GM12878 (cell line): ENCODE measurements at regions not wholly inside any gene's neighbourhood (a gene's known extent, or its start where the extent isn't known, plus 50 kb on each side); places are given as distances from the start of the nearest gene placed in this dataset.
"Not testable (repeated sequence)": the region's sequence is repeated elsewhere in the genome, so short reads cannot be mapped to it uniquely, and the experiment has no call there.

Experiments used
- ATAC-seq: fragments of 200-7000 bp; cut with Tn5 transposase; 3 replicates; pipeline ENCODE4 v1.9.1; 2020; ENCODE audit warnings: mild to moderate bottlenecking, moderate library complexity
- BruUV-seq: library from RNA; stranded (reverse); fragments of 400-500 nt; replicated peaks from 2 replicates; lab custom pipeline; 2021; lab: Mats Ljungman, UMichigan
- CTCF ChIA-PET: fragments of 300-600 bp; sonication (Branson Sonifier 250); formaldehyde crosslinking; extraction: SDS; loops from one replicate; lab custom pipeline; 2021; ENCODE audit warnings: inconsistent platforms; lab: Yijun Ruan, JAX
- POLR2A ChIA-PET: fragments of 350-600 bp; formaldehyde crosslinking; extraction: SDS; loops from one replicate; lab custom pipeline; 2021; ENCODE audit warnings: inconsistent platforms; lab: Charles Lee
- RAD21 ChIA-PET: fragments of 300-600 bp; sonication (Branson Sonifier 250); formaldehyde crosslinking; loops from one replicate; lab custom pipeline; 2023; ENCODE audit warnings: antibody characterized with exemption; ENCODE audit not compliant: unreplicated experiment; lab: Charles Lee
- SMC1A ChIA-PET: fragments of 300-600 bp; sonication (Branson Sonifier 250); formaldehyde crosslinking; loops from one replicate; lab custom pipeline; 2023; ENCODE audit not compliant: unreplicated experiment, uncharacterized antibody; lab: Charles Lee
- DNase-seq: peaks from one replicate; pipeline ENCODE4 v3.0.0-alpha.2; 2011; ENCODE audit warnings: low read depth, low spot score
- FAIRE-seq: peaks from 3 replicates; lab custom pipeline; 2011; peaks lifted over from hg19 to GRCh38; lab: Jason Lieb, UNC
- H2AFZ ChIP-seq: 2 replicates; pipeline ENCODE4 v1.6.0; 2011; ENCODE audit warnings: low read depth, low read length, control low read depth; ENCODE audit not compliant: control insufficient read depth
- H3K27ac ChIP-seq: 2 replicates; pipeline ENCODE4 v1.5.1; 2011; ENCODE audit warnings: control low read depth; ENCODE audit not compliant: control insufficient read depth, insufficient read depth
- H3K27me3 ChIP-seq, 2 experiments: replicated peaks in 1 of 2; 2 replicates each; pipeline versions ENCODE4 v1.6.0 to v1.6.1; 2011; ENCODE audit warnings: low read length in 1 of 2; ENCODE audit not compliant: control insufficient read depth in 2 of 2, insufficient read depth in 2 of 2
- H3K36me3 ChIP-seq, 2 experiments: 2 replicates each; pipeline ENCODE4 v1.5.1; 2011; ENCODE audit warnings: low read length in 1 of 2; ENCODE audit not compliant: control insufficient read depth in 2 of 2, insufficient read depth in 2 of 2
- H3K4me1 ChIP-seq: 2 replicates; pipeline ENCODE4 v1.6.1; 2011; ENCODE audit warnings: mild to moderate bottlenecking, low read length, moderate library complexity, mixed read lengths; ENCODE audit not compliant: control insufficient read depth, insufficient read depth
- H3K4me2 ChIP-seq: 2 replicates; pipeline ENCODE4 v1.6.0; 2011; ENCODE audit warnings: control low read depth; ENCODE audit not compliant: control insufficient read depth, insufficient read depth
- H3K4me3 ChIP-seq: fragments of 200-600 bp; sonication (generic); 2 replicates; pipeline ENCODE4 v1.5.1; 2016
- H3K79me2 ChIP-seq: 2 replicates; pipeline ENCODE4 v1.6.0; 2011; ENCODE audit warnings: low read length; ENCODE audit not compliant: control insufficient read depth, insufficient read depth
- H3K9ac ChIP-seq: 2 replicates; pipeline ENCODE4 v1.8.0; 2011; ENCODE audit warnings: low read length, control low read depth, mixed read lengths; ENCODE audit not compliant: control insufficient read depth, insufficient read depth
- H3K9me3 ChIP-seq: replicated peaks from 3 replicates; pipeline ENCODE4 v1.5.1; 2011; ENCODE audit warnings: mild to moderate bottlenecking, low read length; ENCODE audit not compliant: control insufficient read depth, insufficient read depth
- H4K20me1 ChIP-seq: 2 replicates; pipeline ENCODE4 v1.6.0; 2011; ENCODE audit not compliant: control insufficient read depth, insufficient read depth
- CHD1 ChIP-seq: IDR thresholded peaks from 2 replicates; pipeline ENCODE4 v1.6.1; 2012; ENCODE audit warnings: low read depth, low read length, improper control_type of control experiment
- GATAD2B ChIP-seq: fragments of 450-650 bp; conservative IDR thresholded peaks from 2 replicates; pipeline ENCODE4 v1.6.1; 2017; ENCODE audit warnings: low read depth, mild to moderate bottlenecking, moderate library complexity
- RCOR1 ChIP-seq: conservative IDR thresholded peaks from 2 replicates; pipeline ENCODE4 v1.6.1; 2012; ENCODE audit warnings: low read depth, low read length, improper control_type of control experiment
- RELB ChIP-seq: fragments of 450-650 bp; IDR thresholded peaks from 2 replicates; pipeline ENCODE4 v1.6.1; 2017; ENCODE audit warnings: low read depth, mild to moderate bottlenecking, moderate library complexity
- STAT1 ChIP-seq: fragments of 450-650 bp; conservative IDR thresholded peaks from 2 replicates; pipeline ENCODE4 v1.6.1; 2014; ENCODE audit warnings: antibody characterized with exemption, mild to moderate bottlenecking
- SUPT20H ChIP-seq: IDR thresholded peaks from 2 replicates; pipeline ENCODE4 v1.6.1; 2011; ENCODE audit warnings: low read depth, mild to moderate bottlenecking, low read length, moderate library complexity, borderline replicate concordance; ENCODE audit not compliant: control insufficient read depth
- ZZZ3 ChIP-seq: IDR thresholded peaks from 2 replicates; pipeline ENCODE4 v1.6.1; 2011; ENCODE audit warnings: low read depth; ENCODE audit not compliant: control insufficient read depth, insufficient read length
- WGBS: methylation state at CpG from one replicate; pipeline ENCODE4 v1.1.6; 2016; ENCODE audit warnings: low lambda C conversion rate; ENCODE audit not compliant: insufficient replicate concordance, insufficient coverage; ENCODE audit errors: missing lambda C conversion rate; 5-methylcytosine and 5-hydroxymethylcytosine counted together
- in situ Hi-C: fragments of 300-500 bp; cut with MboI; formaldehyde crosslinking; loops from 9 replicates; pipeline ENCODE4 v1.14.3; 2018; ENCODE audit warnings: mixed read lengths
- intact Hi-C: fragments of 100-400 bp; cut with micrococcal nuclease; formaldehyde crosslinking; loops from one replicate; pipeline ENCODE4 v1.14.2; 2022; ENCODE audit not compliant: unreplicated experiment

DNA sequence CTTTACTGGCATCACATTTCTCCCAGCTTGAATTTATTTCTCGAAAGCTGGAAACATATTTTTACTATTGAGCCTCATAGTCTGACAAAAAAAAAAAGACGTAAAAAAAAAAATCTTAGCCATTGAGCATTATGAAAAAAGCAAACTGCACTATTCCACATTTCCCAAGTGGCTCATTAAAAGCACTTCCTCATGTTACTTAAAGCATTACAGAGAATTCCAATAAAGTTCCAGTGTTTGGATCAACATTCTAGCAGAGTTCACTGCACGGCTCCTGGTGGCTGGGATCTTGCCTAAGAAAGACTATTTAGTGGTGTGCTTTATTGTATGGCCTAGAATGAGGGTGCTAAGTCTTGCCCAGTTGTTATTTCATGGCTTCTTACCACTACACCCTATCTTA is 476.2 kb downstream of the PPARGC1A start:
- H3K27ac ChIP-seq, result no peak overlapping the region
- H3K4me1 ChIP-seq, result no peaks in the 10 kb centered on the region
- no peak for FAIRE-seq
- ChIA-PET SMC1A (no interaction called here), RAD21 (no interaction called here), CTCF (no interaction called here), POLR2A (no interaction called here)
- no peak overlapping the region for H2AFZ ChIP-seq
- no peak for DNase-seq
- intact Hi-C loops (no loop called here), in situ Hi-C loops (no loop called here)
- ATAC-seq, result no peak
- H3K9ac ChIP-seq, result no peak overlapping the region
- no peaks in the 10 kb centered on the region for H3K79me2 ChIP-seq
- 0% methylated on average over 3 of the region's 3 CpGs for WGBS
- H3K36me3 ChIP-seq, result no peaks in the 10 kb centered on the region
- no peaks in the 10 kb centered on the region for H3K27me3 ChIP-seq
- H3K4me3 ChIP-seq, result no peak overlapping the region
- TF ChIP-seq SUPT20H (no peak), RCOR1 (no peak), CHD1 (no peak), RELB (no peak)
- no TSS peak for BruUV-seq
- H3K4me2 ChIP-seq, result no peak overlapping the region
- no peaks in the 10 kb centered on the region for H3K9me3 ChIP-seq
- no peaks in the 10 kb centered on the region for H4K20me1 ChIP-seq

GRCh38 chr4:23412701-23413100 is 477.1 kb downstream of the PPARGC1A start:
- H3K27me3 ChIP-seq, result no peaks in the 10 kb centered on the region
- intact Hi-C loops, result no loop called here
- CTCF ChIA-PET, result no interaction called here
- 21% methylated on average over 3 of the region's 3 CpGs for WGBS
- no peak overlapping the region for H3K4me3 ChIP-seq
- H3K4me2 ChIP-seq, result no peak overlapping the region
- H3K36me3 ChIP-seq, result no peaks in the 10 kb centered on the region
- ATAC-seq (no peak), DNase-seq (no peak), FAIRE-seq (no peak)
- no peak overlapping the region for H2AFZ ChIP-seq
- H3K9ac ChIP-seq, result no peak overlapping the region
- H3K79me2 ChIP-seq, result no peaks in the 10 kb centered on the region
- POLR2A ChIA-PET, result no interaction called here
- RAD21 ChIA-PET, result no interaction called here
- H3K27ac ChIP-seq, result no peak overlapping the region
- BruUV-seq, result no TSS peak
- no peaks in the 10 kb centered on the region for H3K9me3 ChIP-seq
- TF ChIP-seq GATAD2B (no peak), ZZZ3 (no peak), STAT1 (no peak)
- TF ChIP-seq, all 136 proteins: peak for 0
- SMC1A ChIA-PET, result interaction anchor here (1.3 kb wide), 2 partner anchors 7 to 10 kb away, joined by 3 read pairs; no protein-coding TSS in a partner anchor
- Histone ChIP-seq H3K4me1 (no peaks in the 10 kb centered on the region), H4K20me1 (no peaks in the 10 kb centered on the region)
- in situ Hi-C loops, result no loop called here

- BruUV-seq, H3K9me3 ChIP-seq, H3K79me2 ChIP-seq, intact Hi-C loops, POLR2A ChIA-PET, H2AFZ ChIP-seq, H4K20me1 ChIP-seq, H3K9ac ChIP-seq, RAD21 ChIA-PET, ATAC-seq, H3K27ac ChIP-seq, SMC1A ChIA-PET, CTCF ChIA-PET, DNase-seq, H3K4me1 ChIP-seq, H3K36me3 ChIP-seq, FAIRE-seq, H3K4me3 ChIP-seq, H3K4me2 ChIP-seq, in situ Hi-C loops, H3K27me3 ChIP-seq: not testable (repeated sequence)
- 43% methylated on average over 2 of the region's 2 CpGs for WGBS
These were observed 480.9 kb downstream of the PPARGC1A start for GRCh38 chr4:23408913-23409312.
